Right cardiac atrium (tissue), 5 donors: ENCODE measurements at regions not wholly inside any gene's neighbourhood (a gene's known extent, or its start where the extent isn't known, plus 50 kb on each side); places are given as distances from the start of the nearest gene placed in this dataset.
"Not testable (repeated sequence)": the region's sequence is repeated elsewhere in the genome, so short reads cannot be mapped to it uniquely, and the experiment has no call there.

Experiments
- ATAC-seq, 2 donors: fragments of 200-7000 bp; cut with Tn5 transposase; one replicate each; pipeline versions ENCODE4 v1.8.0 to v1.9.1; 2020; ENCODE audit warnings: moderate library complexity in 2 of 2, mild to moderate bottlenecking in 1 of 2
- DNase-seq, 3 donors: peaks; one replicate each; pipeline ENCODE4 v3.0.0-alpha.2; 2020
- H3K27ac ChIP-seq: one replicate; pipeline ENCODE4 v1.5.1; 2013; ENCODE audit warnings: mild to moderate bottlenecking, low read length, control low read depth, moderate library complexity
- H3K27me3 ChIP-seq: one replicate; pipeline ENCODE4 v1.6.1; 2013; ENCODE audit not compliant: control insufficient read depth, insufficient read depth
- H3K4me1 ChIP-seq: one replicate; pipeline ENCODE4 v1.6.1; 2013; ENCODE audit warnings: low read length; ENCODE audit not compliant: control insufficient read depth, insufficient read depth
- H3K4me3 ChIP-seq: one replicate; pipeline ENCODE4 v1.5.1; 2013; ENCODE audit warnings: low read length, control low read depth
- H3K9me3 ChIP-seq: one replicate; pipeline ENCODE4 v1.6.1; 2013; ENCODE audit warnings: low read length; ENCODE audit not compliant: control insufficient read depth
- WGBS: extraction: QIAGEN DNeasy Blood & Tissue Kit; methylation state at CpG from one replicate; pipeline ENCODE4 v1.1.7; 2013; 5-methylcytosine and 5-hydroxymethylcytosine counted together
- intact Hi-C, 4 donors: fragments of 100-400 bp; cut with DNase I; formaldehyde crosslinking; loops; one replicate each; pipeline versions ENCODE4 v1.11.0 to v1.14.0; 2022 to 2023
- donor health status: healthy with polysubstance abuse.
- donor health status: DM: no; HTN: yes; CAD: no.
- donor health status: DM: no; HTN: no; CAD: no.
- donor health status: DM: no; HTN: yes; CAD: no; lungs with severe emphysema.
- donor health status: DM: yes; HTN: yes; CAD: no.

DNA sequence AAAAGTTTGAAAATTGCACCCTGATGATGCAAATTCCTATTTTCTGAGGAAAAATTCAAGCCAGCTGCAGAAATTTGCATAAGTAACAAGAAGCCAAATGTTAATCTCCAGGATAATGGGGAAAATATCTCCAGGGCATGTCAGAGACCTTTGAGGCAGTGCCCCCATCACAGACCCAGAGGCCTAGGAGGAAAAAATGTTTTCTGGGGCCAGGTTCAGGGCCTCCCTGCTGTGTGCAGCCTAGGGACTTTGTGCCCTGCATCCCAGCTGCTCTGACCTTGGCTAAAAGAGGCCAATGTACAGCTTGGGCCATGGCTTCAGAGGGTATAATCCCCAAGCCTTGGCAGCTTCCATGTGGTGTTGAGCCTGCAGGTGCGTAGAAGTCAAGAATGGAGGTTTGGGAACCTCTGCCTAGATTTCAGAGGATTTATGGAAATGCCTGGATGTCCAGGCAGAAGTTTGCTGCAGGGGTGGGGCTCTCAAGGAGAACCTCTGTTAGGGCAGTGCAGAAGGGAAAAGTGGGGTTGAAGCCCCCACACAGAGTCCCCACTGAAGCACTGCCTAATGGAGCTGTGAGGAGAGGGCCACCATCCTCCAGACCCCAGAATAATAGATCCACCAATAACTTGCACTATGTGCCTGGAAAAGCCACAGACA is 51.7 kb upstream of the NDUFV2 start:
- ATAC-seq, H3K27ac ChIP-seq, intact Hi-C loops, H3K4me1 ChIP-seq, DNase-seq, H3K4me3 ChIP-seq, H3K27me3 ChIP-seq, H3K9me3 ChIP-seq: not testable (repeated sequence)
- WGBS, result 95% methylated on average over 1 of the region's 1 CpG
